ENCODE measurements at regions not wholly inside any gene's neighbourhood (a gene's known extent, or its start where the extent isn't known, plus 50 kb on each side); places are given as distances from the start of the nearest gene placed in this dataset.
"Not testable (repeated sequence)": the region's sequence is repeated elsewhere in the genome, so short reads cannot be mapped to it uniquely, and the experiment has no call there.

DNA sequence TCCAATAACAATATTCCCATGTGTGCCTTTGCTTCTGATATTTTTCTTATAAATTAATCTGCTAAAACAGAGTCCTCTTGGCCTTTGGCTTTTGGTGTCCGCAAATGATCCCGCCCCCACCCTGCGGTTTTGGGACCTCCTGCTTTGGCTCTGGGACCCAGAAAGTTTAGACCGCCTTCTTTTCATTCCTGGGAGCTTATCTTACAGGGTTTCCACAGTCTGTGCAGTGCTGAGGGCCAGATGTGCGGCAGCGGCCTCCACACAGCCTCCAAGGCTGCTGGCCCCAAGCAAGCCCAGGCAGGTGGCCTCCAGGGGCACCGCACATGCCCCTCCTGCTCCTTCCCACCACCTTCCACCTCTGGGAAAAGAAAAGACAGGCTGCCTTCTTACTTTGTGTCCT, 191.5 kb downstream of the ERCC6L2 start:
- Histone ChIP-seq H3K4me3 (ENCODE audit: low read depth, low read length) (no peak overlapping the region), H3K4me1 (ENCODE audit: control insufficient read depth, insufficient read depth, low read length) (peaks cover 3% of the 10 kb centered on the region)

DNA sequence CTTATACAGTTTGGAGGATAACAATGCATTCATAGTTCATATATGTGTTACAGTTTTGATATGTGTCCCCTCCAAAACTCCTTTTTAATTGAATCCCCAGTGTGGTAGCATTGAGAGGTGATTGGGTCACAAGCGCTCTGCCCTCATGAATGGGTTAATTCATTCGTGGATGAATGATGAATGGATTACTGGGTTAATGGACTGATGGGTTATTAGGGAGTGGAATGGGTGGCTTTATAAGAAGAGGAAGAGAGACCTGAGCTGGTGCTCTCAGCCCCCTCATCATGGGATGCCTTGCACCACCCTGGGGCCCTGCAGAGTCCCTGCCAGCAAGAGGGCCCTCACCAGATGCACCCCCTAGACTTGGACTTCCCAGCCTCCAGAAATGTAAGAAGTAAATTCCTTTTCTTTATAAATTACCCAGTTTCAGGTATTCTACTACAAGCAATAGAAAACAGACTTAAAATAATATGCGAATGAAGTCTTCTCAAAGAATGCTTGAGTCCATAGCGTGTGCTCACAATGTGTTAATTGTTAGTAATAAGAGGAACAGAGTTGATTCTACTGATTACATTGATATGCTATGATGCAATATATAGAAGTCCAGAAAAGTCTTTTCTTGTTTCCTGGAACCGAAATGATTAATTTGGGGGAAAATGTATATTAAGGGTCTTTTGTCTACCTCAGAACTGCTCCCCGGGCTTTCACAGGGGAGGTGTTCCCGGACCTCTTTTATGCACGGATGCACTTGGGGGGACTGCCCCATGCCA, 190.2 kb downstream of the ERCC6L2 start:
- Histone ChIP-seq H3K4me3 (ENCODE audit: low read depth, low read length) (no peak overlapping the region), H3K9ac (ENCODE audit: low read depth, low read length) (no peak overlapping the region), H3K4me1 (ENCODE audit: control insufficient read depth, insufficient read depth, low read length) (peaks cover 2% of the 10 kb centered on the region), H3K9me3 (ENCODE audit: control insufficient read depth, insufficient read depth, low read length) (no peaks in the 10 kb centered on the region), H3K27me3 (ENCODE audit: control insufficient read depth, insufficient read depth, low read length) (peaks cover 2% of the 10 kb centered on the region), H3K36me3 (ENCODE audit: control insufficient read depth, insufficient read depth, low read length) (no peaks in the 10 kb centered on the region)

More for the DNA sequence above, 191.5 kb downstream of the ERCC6L2 start:
- no peaks in the 10 kb centered on the region for H3K36me3 ChIP-seq (ENCODE audit: control insufficient read depth, insufficient read depth, low read length)
- H3K27me3 ChIP-seq (ENCODE audit: control insufficient read depth, insufficient read depth, low read length) = no peaks in the 10 kb centered on the region
- no peaks in the 10 kb centered on the region for H3K9me3 ChIP-seq (ENCODE audit: control insufficient read depth, insufficient read depth, low read length)
- H3K9ac ChIP-seq (ENCODE audit: low read depth, low read length) = no peak overlapping the region

DNA sequence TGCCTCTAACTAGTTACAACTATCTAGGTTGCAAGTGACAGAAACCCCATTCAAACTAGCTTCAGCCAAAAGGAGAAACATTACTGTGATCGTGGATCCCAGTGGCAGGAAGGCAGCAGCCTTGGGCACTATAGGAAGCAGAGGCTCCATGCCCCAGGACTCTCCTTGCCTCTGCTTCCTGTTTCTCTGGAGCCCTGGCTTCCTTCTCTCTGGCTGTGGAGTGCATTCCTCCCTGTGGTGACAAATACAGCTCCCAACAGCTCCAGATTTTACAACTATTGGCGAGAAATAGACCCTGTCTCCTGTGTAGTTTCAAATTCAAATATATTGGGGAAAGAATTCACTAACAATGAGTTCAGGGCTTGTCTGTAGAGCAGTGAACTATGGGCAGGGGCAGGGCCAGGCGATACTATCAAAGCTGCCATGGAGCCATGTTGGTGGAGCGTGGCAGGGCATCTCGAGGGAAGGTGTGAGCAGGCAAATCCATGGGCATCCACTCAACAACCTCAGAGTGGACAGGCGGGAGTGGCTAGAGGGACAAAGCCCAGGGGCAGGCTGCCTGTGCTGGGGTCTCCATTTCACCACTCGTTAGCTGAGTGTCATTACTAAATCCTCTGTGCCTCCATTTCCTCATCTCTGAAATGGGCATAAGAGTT, 189.5 kb downstream of the ERCC6L2 start:
- H3K4me3 ChIP-seq (ENCODE audit: low read depth, low read length) = no peak overlapping the region
- peaks cover 2% of the 10 kb centered on the region for H3K27me3 ChIP-seq (ENCODE audit: control insufficient read depth, insufficient read depth, low read length)
- no peaks in the 10 kb centered on the region for H3K36me3 ChIP-seq (ENCODE audit: control insufficient read depth, insufficient read depth, low read length)
- H3K9ac ChIP-seq (ENCODE audit: low read depth, low read length) = no peak overlapping the region
- H3K9me3 ChIP-seq (ENCODE audit: control insufficient read depth, insufficient read depth, low read length) = no peaks in the 10 kb centered on the region
- H3K4me1 ChIP-seq (ENCODE audit: control insufficient read depth, insufficient read depth, low read length) = peaks cover 2% of the 10 kb centered on the region

DNA sequence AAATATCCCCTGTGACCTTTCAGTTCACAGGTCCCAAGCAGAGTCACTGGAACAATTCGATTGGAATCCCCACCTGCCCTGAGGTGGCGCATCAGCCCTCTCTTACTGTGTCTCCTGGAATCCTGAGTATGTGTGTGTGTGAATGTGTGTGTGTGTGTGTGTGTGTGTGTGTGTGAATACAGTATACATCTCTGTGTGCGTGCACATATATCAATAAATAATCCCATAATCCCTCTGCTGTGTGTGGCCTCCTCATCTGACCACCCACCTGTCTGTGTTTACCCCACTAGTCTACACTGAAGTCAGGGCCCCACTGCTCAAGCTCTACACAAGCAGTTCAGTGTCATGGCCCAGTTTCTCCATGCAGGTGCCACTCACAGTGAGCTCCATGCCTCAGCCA, 187.4 kb downstream of the ERCC6L2 start:
- Histone ChIP-seq H3K27me3 (ENCODE audit: control insufficient read depth, insufficient read depth, low read length) (peaks cover 2% of the 10 kb centered on the region), H3K4me3 (ENCODE audit: low read depth, low read length) (no peak overlapping the region), H3K36me3 (ENCODE audit: control insufficient read depth, insufficient read depth, low read length) (no peaks in the 10 kb centered on the region), H3K9me3 (ENCODE audit: control insufficient read depth, insufficient read depth, low read length) (no peaks in the 10 kb centered on the region), H3K4me1 (ENCODE audit: control insufficient read depth, insufficient read depth, low read length) (peaks cover 2% of the 10 kb centered on the region), H3K9ac (ENCODE audit: low read depth, low read length) (no peak overlapping the region)

DNA sequence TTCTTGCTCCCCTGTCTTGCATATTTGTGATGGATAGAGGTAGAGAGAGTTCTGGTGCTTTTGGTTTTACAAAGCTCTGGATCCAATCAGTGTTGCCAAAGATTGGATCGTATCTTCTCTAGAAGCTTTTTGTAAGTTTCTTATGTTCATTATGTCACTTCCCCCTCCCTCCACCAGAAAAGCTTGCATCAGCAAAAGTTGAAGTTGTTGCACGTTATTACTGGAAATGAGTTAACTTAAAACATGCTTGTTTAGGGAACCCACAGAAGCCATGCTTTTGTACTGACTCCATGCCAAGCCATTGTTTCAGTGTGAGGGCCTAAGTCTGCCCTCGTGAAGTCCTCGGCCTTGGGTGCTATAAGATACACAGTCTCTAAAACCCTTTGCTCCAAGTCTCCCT, 186.5 kb downstream of the ERCC6L2 start:
- Histone ChIP-seq H3K9me3 (ENCODE audit: control insufficient read depth, insufficient read depth, low read length) (no peaks in the 10 kb centered on the region), H3K9ac (ENCODE audit: low read depth, low read length) (no peak overlapping the region), H3K4me3 (ENCODE audit: low read depth, low read length) (no peak overlapping the region), H3K36me3 (ENCODE audit: control insufficient read depth, insufficient read depth, low read length) (no peaks in the 10 kb centered on the region), H3K4me1 (ENCODE audit: control insufficient read depth, insufficient read depth, low read length) (peaks cover 2% of the 10 kb centered on the region), H3K27me3 (ENCODE audit: control insufficient read depth, insufficient read depth, low read length) (peaks cover 5% of the 10 kb centered on the region)

DNA sequence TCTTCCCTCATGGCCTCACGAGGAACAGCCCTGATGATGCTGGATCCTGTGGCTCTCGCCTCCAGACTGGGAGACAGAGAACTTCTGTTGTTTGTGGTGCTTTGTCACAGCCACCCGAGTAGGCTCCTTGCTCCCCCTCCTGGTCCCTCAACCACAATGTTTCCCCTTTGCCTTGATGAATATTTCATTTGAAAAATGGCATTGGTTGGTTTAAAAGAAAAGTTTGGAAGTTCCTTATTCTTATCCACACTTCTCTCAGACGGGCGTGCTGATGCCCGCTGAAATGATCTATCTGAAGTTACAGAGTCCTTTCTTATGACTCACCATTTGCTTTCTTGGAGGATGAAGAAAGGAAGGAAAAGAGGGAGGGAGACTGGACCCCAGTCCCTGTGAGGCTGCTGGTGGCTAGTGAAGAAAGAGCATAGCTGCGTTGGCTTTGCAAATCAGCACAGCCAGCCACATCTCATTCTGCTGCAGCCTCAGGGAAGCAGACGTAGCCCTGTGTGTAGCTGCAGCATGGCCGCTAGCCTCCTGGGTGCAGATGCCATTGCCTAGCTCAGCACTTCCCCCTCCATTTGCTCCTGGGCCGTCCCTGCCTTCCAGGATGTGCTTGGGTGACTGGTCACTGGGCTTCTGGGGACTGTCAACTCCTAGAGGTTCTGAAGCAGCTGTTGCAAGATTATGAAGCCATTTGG, 185.9 kb downstream of the ERCC6L2 start:
- no peak overlapping the region for H3K9ac ChIP-seq (ENCODE audit: low read depth, low read length)

DNA sequence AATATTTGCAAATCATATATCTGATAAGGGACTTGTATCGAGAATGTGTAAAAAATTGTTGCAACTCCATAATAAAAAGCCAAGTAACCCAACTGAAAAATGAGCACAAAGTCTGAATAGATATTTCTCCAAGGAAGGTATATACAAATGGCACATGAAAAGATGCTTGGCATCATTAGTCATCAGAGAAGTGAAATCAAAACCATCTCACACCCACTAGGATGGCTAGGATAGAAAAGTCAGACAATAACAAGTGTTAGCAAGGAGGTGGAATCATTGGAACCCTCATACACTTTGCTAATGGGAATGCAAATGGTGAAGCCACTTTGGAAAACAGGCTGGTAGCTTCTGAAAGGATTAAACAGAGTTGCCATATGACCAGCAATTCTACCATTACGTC, 182.7 kb downstream of the ERCC6L2 start:
- H3K4me1 ChIP-seq (ENCODE audit: control insufficient read depth, insufficient read depth, low read length) = peaks cover 2% of the 10 kb centered on the region

More for the DNA sequence above, 185.9 kb downstream of the ERCC6L2 start:
- no peaks in the 10 kb centered on the region for H3K9me3 ChIP-seq (ENCODE audit: control insufficient read depth, insufficient read depth, low read length)
- H3K36me3 ChIP-seq (ENCODE audit: control insufficient read depth, insufficient read depth, low read length) = no peaks in the 10 kb centered on the region
- H3K4me1 ChIP-seq (ENCODE audit: control insufficient read depth, insufficient read depth, low read length) = peaks cover 2% of the 10 kb centered on the region
- no peak overlapping the region for H3K4me3 ChIP-seq (ENCODE audit: low read depth, low read length)
- peaks cover 5% of the 10 kb centered on the region for H3K27me3 ChIP-seq (ENCODE audit: control insufficient read depth, insufficient read depth, low read length)

DNA sequence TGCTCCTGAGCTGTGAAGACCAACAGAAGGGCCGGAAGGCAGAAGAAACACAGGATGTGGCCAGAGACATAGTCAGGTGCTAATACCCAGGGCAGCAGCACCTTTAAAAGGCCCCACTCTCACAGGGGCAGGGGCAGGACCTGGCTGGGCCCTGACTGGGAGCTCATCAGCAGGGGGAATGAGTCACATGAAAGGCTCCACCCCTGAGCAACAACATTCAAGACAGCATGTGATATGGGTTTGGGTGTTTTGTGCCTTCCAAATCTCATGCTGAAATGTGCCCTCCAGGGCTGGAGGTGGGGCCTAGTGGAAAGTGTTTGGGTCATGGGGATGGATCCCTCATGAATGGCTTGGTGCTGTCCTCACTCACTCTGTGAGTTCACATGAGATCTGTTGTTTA, 181.7 kb downstream of the ERCC6L2 start:
- Histone ChIP-seq H3K9ac (ENCODE audit: low read depth, low read length) (no peak overlapping the region), H3K9me3 (ENCODE audit: control insufficient read depth, insufficient read depth, low read length) (no peaks in the 10 kb centered on the region), H3K36me3 (ENCODE audit: control insufficient read depth, insufficient read depth, low read length) (no peaks in the 10 kb centered on the region), H3K4me3 (ENCODE audit: low read depth, low read length) (no peak overlapping the region), H3K27me3 (ENCODE audit: control insufficient read depth, insufficient read depth, low read length) (peaks cover 5% of the 10 kb centered on the region), H3K4me1 (ENCODE audit: control insufficient read depth, insufficient read depth, low read length) (peaks cover 2% of the 10 kb centered on the region)

More for the DNA sequence above, 182.7 kb downstream of the ERCC6L2 start:
- H3K27me3 ChIP-seq (ENCODE audit: control insufficient read depth, insufficient read depth, low read length) = peaks cover 5% of the 10 kb centered on the region
- no peaks in the 10 kb centered on the region for H3K9me3 ChIP-seq (ENCODE audit: control insufficient read depth, insufficient read depth, low read length)
- no peak overlapping the region for H3K4me3 ChIP-seq (ENCODE audit: low read depth, low read length)
- no peak overlapping the region for H3K9ac ChIP-seq (ENCODE audit: low read depth, low read length)
- no peaks in the 10 kb centered on the region for H3K36me3 ChIP-seq (ENCODE audit: control insufficient read depth, insufficient read depth, low read length)

DNA sequence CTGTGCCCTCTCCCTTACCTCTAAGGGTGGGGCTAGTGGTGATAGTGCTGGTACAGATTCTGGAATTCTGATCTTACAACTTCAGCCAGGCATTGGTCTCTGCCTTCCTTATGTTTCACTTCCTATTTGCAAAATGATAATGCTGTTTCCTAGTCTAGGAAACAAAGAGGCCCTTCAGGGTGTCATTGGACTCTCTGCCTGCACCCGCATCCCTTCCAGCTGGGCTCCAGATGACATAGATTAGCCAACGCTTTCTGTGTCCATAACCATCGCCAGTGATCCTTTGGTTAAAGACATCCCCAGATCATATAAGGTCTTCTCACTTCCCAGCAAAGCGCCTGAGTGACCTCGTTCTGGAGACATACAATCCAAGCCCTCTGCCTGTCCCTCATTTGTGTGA, 180.7 kb downstream of the ERCC6L2 start:
- Histone ChIP-seq H3K27me3 (ENCODE audit: control insufficient read depth, insufficient read depth, low read length) (peaks cover 5% of the 10 kb centered on the region), H3K9ac (ENCODE audit: low read depth, low read length) (no peak overlapping the region), H3K9me3 (ENCODE audit: control insufficient read depth, insufficient read depth, low read length) (no peaks in the 10 kb centered on the region), H3K4me1 (ENCODE audit: control insufficient read depth, insufficient read depth, low read length) (no peaks in the 10 kb centered on the region), H3K36me3 (ENCODE audit: control insufficient read depth, insufficient read depth, low read length) (no peaks in the 10 kb centered on the region), H3K4me3 (ENCODE audit: low read depth, low read length) (no peak overlapping the region)

DNA sequence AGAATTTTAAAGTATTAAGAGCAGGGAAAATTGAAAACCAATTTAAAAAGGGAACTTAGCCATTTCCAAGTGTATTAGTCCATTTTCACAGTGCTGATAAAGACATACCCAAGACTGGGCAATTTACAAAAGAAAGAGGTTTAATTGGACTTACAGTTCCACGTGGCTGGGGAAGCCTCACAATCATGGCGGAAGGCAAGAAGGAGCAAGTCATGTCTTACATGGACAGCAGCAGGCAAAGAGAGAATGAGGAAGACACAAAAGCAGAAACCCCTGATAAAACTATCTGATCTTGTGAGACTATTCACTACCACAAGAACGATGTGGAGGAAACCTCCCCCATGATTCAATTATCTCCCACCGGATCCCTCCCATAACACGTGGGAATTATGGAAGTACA, 178.8 kb downstream of the ERCC6L2 start:
- H3K9me3 ChIP-seq (ENCODE audit: control insufficient read depth, insufficient read depth, low read length); H3K9ac ChIP-seq (ENCODE audit: low read depth, low read length); H3K4me3 ChIP-seq (ENCODE audit: low read depth, low read length); H3K36me3 ChIP-seq (ENCODE audit: control insufficient read depth, insufficient read depth, low read length); H3K27me3 ChIP-seq (ENCODE audit: control insufficient read depth, insufficient read depth, low read length); H3K4me1 ChIP-seq (ENCODE audit: control insufficient read depth, insufficient read depth, low read length): not testable (repeated sequence)

DNA sequence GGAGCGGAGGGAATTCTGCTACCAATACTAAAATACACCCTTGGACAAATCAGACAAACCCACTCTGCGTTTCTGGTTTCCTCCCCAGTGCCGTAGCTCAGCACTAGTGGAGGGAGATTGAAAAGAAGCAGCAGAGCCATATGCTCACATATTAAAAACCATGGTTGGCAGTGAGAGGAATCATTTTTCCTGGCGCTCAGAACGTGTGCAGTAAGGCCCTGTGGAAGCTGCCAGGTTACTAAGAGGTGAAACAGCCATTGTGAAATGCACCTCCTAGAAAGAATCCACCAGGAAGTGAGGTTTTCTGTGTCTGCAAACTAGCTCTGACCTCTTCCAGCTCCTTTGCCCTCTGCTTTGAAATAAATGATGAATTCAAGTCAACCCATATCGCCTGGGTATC, 177.2 kb downstream of the ERCC6L2 start:
- Histone ChIP-seq H3K4me3 (ENCODE audit: low read depth, low read length) (no peak overlapping the region), H3K4me1 (ENCODE audit: control insufficient read depth, insufficient read depth, low read length) (peaks cover 4% of the 10 kb centered on the region), H3K9me3 (ENCODE audit: control insufficient read depth, insufficient read depth, low read length) (no peaks in the 10 kb centered on the region), H3K36me3 (ENCODE audit: control insufficient read depth, insufficient read depth, low read length) (no peaks in the 10 kb centered on the region), H3K9ac (ENCODE audit: low read depth, low read length) (no peak overlapping the region), H3K27me3 (ENCODE audit: control insufficient read depth, insufficient read depth, low read length) (peaks cover 2% of the 10 kb centered on the region)

DNA sequence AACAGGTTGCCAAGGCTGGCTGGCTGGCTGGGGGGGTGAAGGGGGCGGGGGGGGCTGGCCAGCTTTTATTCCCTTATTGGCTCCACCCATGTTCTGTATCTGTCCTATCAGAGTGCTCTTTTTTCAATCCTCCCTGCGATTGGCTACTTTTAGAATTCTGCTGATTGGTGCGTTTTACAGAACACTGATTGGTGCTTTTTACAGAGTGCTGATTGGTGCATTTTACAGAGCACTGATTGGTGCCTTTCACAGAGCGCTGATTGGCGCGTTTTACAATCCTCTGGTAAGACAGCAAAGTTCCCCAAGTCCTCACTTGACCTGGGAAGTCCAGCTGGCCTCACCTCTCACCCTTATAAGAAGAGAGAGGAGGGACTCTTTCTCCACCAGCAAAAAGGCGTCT, 175.9 kb downstream of the ERCC6L2 start:
- H3K27me3 ChIP-seq (ENCODE audit: control insufficient read depth, insufficient read depth, low read length) = peaks cover 6% of the 10 kb centered on the region
- peaks cover 5% of the 10 kb centered on the region for H3K4me1 ChIP-seq (ENCODE audit: control insufficient read depth, insufficient read depth, low read length)
- no peak overlapping the region for H3K4me3 ChIP-seq (ENCODE audit: low read depth, low read length)
- H3K9ac ChIP-seq (ENCODE audit: low read depth, low read length) = no peak overlapping the region
- H3K36me3 ChIP-seq (ENCODE audit: control insufficient read depth, insufficient read depth, low read length) = no peaks in the 10 kb centered on the region
- H3K9me3 ChIP-seq (ENCODE audit: control insufficient read depth, insufficient read depth, low read length) = no peaks in the 10 kb centered on the region

Data from iPS-15b (cell line).